Esophagus squamous epithelium (tissue), 5 donors: ENCODE measurements at regions not wholly inside any gene's neighbourhood (a gene's known extent, or its start where the extent isn't known, plus 50 kb on each side); places are given as distances from the start of the nearest gene placed in this dataset.
"Not testable (repeated sequence)": the region's sequence is repeated elsewhere in the genome, so short reads cannot be mapped to it uniquely, and the experiment has no call there.

ENCODE experiments used
- DNase-seq: peaks from one replicate; lab custom pipeline; 2025; lab: John Stamatoyannopoulos, UW
- H3K27ac ChIP-seq, 4 donors: fragments of 200-600 bp; sonication (generic); one replicate each; pipeline ENCODE4 v1.5.1; 2016 to 2019; ENCODE audit warnings: mild to moderate bottlenecking in 1 of 4
- H3K27me3 ChIP-seq, 4 donors: fragments of 200-600 bp; sonication (generic); 1 replicate in 3 of 4; 2 replicates in 1 of 4; pipeline versions ENCODE4 v1.5.1 to v1.6.0; 2017 to 2021; ENCODE audit warnings: antibody characterized with exemption in 1 of 4
- H3K36me3 ChIP-seq, 3 donors: fragments of 200-600 bp; sonication (generic); one replicate each; pipeline ENCODE4 v1.5.1; 2016 to 2019
- H3K4me1 ChIP-seq, 3 donors: fragments of 200-600 bp; sonication (generic); one replicate each; pipeline ENCODE4 v1.5.1; 2017 to 2019
- H3K4me3 ChIP-seq, 4 donors: fragments of 200-600 bp; sonication (generic); 1 replicate in 3 of 4; 2 replicates in 1 of 4; pipeline ENCODE4 v1.5.1; 2016 to 2019; ENCODE audit warnings: mild to moderate bottlenecking in 2 of 4, moderate library complexity in 1 of 4
- H3K9me3 ChIP-seq, 3 donors: fragments of 200-600 bp; sonication (generic); one replicate each; pipeline ENCODE4 v1.5.1; 2016 to 2019
- POLR2A ChIP-seq, 4 donors: fragments of 450-650 bp; IDR thresholded peaks; one replicate each; pipeline ENCODE4 v1.6.1; 2017; ENCODE audit warnings: antibody characterized with exemption in 4 of 4, mild to moderate bottlenecking in 4 of 4, moderate library complexity in 3 of 4
- WGBS, 2 donors: methylation state at CpG; one replicate each; pipeline ENCODE4 v1.1.5; 2018; 5-methylcytosine and 5-hydroxymethylcytosine counted together
- intact Hi-C: fragments of 100-400 bp; cut with DNase I; formaldehyde crosslinking; loops from one replicate; pipeline ENCODE4 v1.15.0; 2022
- TF ChIP-seq, protein P1 (sequence below), 6 experiments: fragments of 450-650 bp in 4 of 6; fragments of 200-600 bp in 2 of 6; sonication (generic) in 2 of 6; IDR thresholded peaks; one replicate each; pipeline ENCODE4 v1.5.1; 2016 to 2019; ENCODE audit warnings: antibody characterized with exemption in 6 of 6, mild to moderate bottlenecking in 4 of 6, moderate library complexity in 4 of 6
- donor health status: DM: yes; HTN: yes; CAD: no.

DNA sequence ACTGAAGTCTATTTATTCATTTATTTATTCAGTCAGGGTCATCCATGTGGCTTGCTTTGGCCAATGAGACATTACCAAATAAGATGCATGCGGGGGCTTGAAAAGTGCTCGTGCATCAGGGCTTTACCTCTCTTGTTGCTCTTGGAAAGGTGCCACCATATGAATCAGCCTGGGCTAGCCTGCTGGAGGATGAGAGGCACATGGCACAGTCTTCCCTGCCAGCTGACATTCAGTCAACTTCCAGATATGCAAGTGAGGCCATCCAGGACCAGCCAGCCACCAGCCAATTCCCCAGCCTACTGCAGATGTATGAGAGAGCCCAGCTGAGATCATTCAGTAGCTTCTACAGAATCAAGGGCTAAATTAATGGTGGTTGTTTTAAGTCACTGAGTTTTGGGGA lies 105.2 kb upstream of the RPH3A start:
- Histone ChIP-seq H3K27me3 (peaks cover 0 to 46% (median 0%) of the 10 kb centered on the region in 4 donors), H3K4me3 (no peak overlapping the region), H3K27ac (no peak overlapping the region), H3K9me3 (no peaks in the 10 kb centered on the region), H3K36me3 (no peaks in the 10 kb centered on the region), H3K4me1 (no peaks in the 10 kb centered on the region)
- TF ChIP-seq POLR2A (IDR thresholded peaks at IDR 0.05) = no peak
- TF ChIP-seq, protein P1, sequence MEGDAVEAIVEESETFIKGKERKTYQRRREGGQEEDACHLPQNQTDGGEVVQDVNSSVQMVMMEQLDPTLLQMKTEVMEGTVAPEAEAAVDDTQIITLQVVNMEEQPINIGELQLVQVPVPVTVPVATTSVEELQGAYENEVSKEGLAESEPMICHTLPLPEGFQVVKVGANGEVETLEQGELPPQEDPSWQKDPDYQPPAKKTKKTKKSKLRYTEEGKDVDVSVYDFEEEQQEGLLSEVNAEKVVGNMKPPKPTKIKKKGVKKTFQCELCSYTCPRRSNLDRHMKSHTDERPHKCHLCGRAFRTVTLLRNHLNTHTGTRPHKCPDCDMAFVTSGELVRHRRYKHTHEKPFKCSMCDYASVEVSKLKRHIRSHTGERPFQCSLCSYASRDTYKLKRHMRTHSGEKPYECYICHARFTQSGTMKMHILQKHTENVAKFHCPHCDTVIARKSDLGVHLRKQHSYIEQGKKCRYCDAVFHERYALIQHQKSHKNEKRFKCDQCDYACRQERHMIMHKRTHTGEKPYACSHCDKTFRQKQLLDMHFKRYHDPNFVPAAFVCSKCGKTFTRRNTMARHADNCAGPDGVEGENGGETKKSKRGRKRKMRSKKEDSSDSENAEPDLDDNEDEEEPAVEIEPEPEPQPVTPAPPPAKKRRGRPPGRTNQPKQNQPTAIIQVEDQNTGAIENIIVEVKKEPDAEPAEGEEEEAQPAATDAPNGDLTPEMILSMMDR (IDR thresholded peaks at IDR 0.05) = no peak
- no peak for DNase-seq
- WGBS, 2 donors = 31% methylated on average over 2 of the region's 2 CpGs; no CpG with 5 or more reads in 1 of the 2 donors
- intact Hi-C loops = no loop called here

DNA sequence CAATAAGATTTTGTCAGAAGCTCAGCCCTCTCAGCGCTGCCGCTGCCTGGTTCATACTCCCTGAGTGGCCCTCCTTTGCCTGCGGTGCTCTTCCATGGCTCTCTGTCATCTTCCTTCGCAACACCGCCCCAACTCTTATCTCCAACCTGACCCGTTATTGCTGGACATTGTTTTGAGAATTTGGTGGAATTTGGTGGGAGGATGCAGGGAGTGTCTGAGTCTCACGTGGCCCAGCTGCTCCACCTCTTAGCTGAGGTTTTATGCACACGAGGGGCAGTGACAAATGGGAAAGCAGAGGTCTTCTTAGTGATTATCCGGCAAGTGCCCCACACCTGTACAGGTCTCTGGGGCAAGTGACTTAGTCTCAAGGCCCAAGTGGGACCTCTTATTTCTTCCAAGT lies 97.5 kb upstream of the RPH3A start:
- Histone ChIP-seq H3K27ac (no peak overlapping the region), H3K36me3 (no peaks in the 10 kb centered on the region), H3K9me3 (no peaks in the 10 kb centered on the region), H3K4me3 (no peak overlapping the region), H3K4me1 (no peaks in the 10 kb centered on the region), H3K27me3 (peaks cover 0 to 17% (median 0%) of the 10 kb centered on the region in 4 donors)
- intact Hi-C loops = no loop called here
- no peak for TF ChIP-seq POLR2A (IDR thresholded peaks at IDR 0.05)
- TF ChIP-seq, protein P1 (IDR thresholded peaks at IDR 0.05) = no peak
- no peak for DNase-seq
- WGBS, 2 donors = 84 to 90% methylated on average over 6 to 7 of the region's 9 CpGs

DNA sequence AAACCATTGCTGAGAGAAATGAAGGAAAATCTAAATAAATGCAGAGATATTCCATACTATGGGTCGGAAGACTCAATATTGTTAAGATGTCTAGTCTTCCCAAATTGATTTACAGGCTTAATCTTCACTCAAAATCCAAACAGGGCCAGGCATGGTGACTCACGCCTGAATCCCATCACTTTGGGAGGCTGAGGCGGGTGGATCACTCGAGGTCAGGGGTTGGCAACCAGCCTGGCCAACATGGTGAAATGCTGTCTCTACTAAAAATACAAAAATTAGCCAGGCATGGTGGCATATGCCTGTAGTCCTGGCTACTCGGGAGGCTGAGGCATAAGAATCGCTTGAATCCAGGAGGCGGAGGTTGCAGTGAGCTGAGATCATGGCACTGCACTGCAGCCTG lies 94.1 kb upstream of the RPH3A start:
- H3K36me3 ChIP-seq, H3K27ac ChIP-seq, H3K4me1 ChIP-seq, intact Hi-C loops, H3K9me3 ChIP-seq, H3K4me3 ChIP-seq, DNase-seq: not testable (repeated sequence)
- H3K27me3 ChIP-seq = peaks cover 0 to 24% (median 0%) of the 10 kb centered on the region in 4 donors
- 67 to 77% methylated on average over 7 of the region's 7 CpGs for WGBS, 2 donors

DNA sequence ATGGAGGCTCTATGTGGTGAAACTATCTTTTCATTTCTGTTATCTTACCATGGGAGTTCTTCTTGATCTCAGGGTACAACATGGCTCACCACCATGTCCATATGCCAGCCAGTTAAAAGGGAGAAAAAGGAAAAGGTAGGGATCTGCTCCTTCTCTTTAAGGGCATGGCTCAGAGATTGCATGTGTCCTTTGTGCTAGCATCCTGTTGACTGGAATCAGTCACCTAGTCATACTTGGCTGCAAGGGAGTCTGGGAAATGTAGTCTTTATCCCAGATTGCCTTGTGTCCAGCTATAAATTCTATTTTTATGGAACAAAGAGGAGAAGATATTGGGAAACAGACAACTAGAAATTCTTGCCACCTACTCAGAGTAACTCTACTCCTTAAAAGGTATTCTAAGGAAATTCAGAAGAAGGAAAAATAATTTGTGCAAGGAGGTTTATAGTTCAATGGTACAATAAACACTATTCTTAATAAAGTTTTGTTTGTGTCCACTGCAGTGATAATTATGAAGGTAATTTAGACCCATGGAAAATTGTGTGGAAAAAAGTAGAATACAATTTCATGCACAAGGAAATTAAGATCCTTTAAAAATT lies 86.4 kb upstream of the RPH3A start:
- Histone ChIP-seq H3K4me1 (no peaks in the 10 kb centered on the region), H3K4me3 (no peak overlapping the region), H3K36me3 (no peaks in the 10 kb centered on the region), H3K27ac (no peak overlapping the region), H3K9me3 (no peaks in the 10 kb centered on the region), H3K27me3 (peaks cover 0 to 9% (median 0%) of the 10 kb centered on the region in 4 donors)
- intact Hi-C loops = no loop called here
- no peak for TF ChIP-seq POLR2A (IDR thresholded peaks at IDR 0.05)
- TF ChIP-seq, protein P1 (IDR thresholded peaks at IDR 0.05) = no peak
- DNase-seq = no peak

DNA sequence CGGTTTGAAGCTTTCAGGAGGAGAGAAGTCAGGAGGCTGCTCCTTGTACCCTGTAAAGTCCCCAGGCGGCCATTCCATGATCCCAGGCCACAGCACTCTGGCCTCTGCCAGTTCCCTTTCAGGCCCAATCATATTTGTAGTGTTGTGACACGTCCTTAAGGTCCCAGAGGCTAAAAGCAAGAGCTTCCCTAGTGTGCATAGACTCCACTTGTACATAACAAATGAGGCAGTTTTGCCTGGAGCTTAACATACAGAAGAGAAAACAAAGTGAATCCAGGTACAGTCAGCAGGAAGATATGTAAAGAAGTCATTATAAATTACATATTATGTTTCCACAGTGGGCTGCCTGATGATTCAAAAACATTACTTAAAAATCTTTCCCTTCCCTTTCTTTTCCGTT lies 81.1 kb upstream of the RPH3A start:
- intact Hi-C loops = no loop called here
- H3K27me3 ChIP-seq = peaks cover 0 to 8% (median 0%) of the 10 kb centered on the region in 4 donors
- 24 to 32% methylated on average over 1 to 2 of the region's 4 CpGs for WGBS, 2 donors
- no peaks in the 10 kb centered on the region for H3K4me1 ChIP-seq
- TF ChIP-seq, protein P1 (IDR thresholded peaks at IDR 0.05) = no peak
- TF ChIP-seq POLR2A (IDR thresholded peaks at IDR 0.05) = no peak
- no peaks in the 10 kb centered on the region for H3K9me3 ChIP-seq
- DNase-seq = no peak
- no peak overlapping the region for H3K4me3 ChIP-seq
- H3K36me3 ChIP-seq = no peaks in the 10 kb centered on the region
- H3K27ac ChIP-seq = no peak overlapping the region

DNA sequence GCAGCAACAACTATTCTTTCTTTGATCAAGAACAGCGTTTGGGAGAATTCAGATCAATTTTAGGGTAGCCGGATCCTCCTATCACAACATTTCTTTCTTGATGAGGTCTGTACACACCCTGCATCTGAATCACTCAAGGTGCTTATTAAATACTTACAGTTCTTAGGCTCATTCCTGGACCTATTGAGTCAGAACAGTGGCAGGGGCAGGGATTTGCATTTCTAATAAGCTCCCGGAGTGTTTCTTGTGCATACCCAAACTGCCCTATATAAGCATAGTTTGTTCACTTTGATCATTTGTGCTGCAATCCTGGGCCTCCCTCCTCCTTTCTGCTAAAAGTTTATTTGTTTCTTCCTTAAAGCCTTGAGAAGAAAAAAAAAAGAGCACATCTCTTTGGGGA lies 80.5 kb upstream of the RPH3A start:
- no peak for DNase-seq
- Histone ChIP-seq H3K4me1 (no peaks in the 10 kb centered on the region), H3K36me3 (no peaks in the 10 kb centered on the region), H3K27ac (no peak overlapping the region), H3K9me3 (no peaks in the 10 kb centered on the region), H3K27me3 (peaks cover 0 to 8% (median 0%) of the 10 kb centered on the region in 4 donors), H3K4me3 (no peak overlapping the region)
- WGBS, 2 donors = 48 to 54% methylated on average over 3 of the region's 3 CpGs
- TF ChIP-seq POLR2A (IDR thresholded peaks at IDR 0.05) = no peak
- TF ChIP-seq, protein P1 (IDR thresholded peaks at IDR 0.05) = no peak
- intact Hi-C loops = no loop called here
